Ovary (tissue), 7 donors: ENCODE measurements at regions not wholly inside any gene's neighbourhood (a gene's known extent, or its start where the extent isn't known, plus 50 kb on each side); places are given as distances from the start of the nearest gene placed in this dataset.

Source experiments
- DNase-seq, 5 donors: peaks; one replicate each; pipeline ENCODE4 v3.0.0-alpha.2; 2019 to 2020
- H3K27ac ChIP-seq, 2 donors: fragments of 200-600 bp; one replicate each; pipeline versions ENCODE4 v1.5.1 to v1.8.0; 2019 to 2022
- H3K27me3 ChIP-seq: fragments of 200-600 bp; one replicate; pipeline ENCODE4 v1.8.0; 2022
- H3K36me3 ChIP-seq: fragments of 200-600 bp; sonication (generic); one replicate; pipeline ENCODE4 v1.5.1; 2019
- H3K4me1 ChIP-seq: one replicate; pipeline ENCODE4 v1.8.1; 2013; ENCODE audit warnings: mild to moderate bottlenecking, moderate library complexity; ENCODE audit not compliant: insufficient read depth
- H3K4me3 ChIP-seq: fragments of 200-600 bp; sonication (generic); one replicate; pipeline ENCODE4 v1.5.1; 2017
- H3K9me3 ChIP-seq, 2 donors: fragments of 200-600 bp in 1 of 2; sonication (generic) in 1 of 2; one replicate each; pipeline versions ENCODE4 v1.5.1 to v1.8.1; 2013 to 2019; ENCODE audit warnings: mild to moderate bottlenecking in 1 of 2, moderate library complexity in 1 of 2
- EP300 ChIP-seq: sonication (generic); formaldehyde crosslinking; IDR thresholded peaks from one replicate; pipeline ENCODE4 v1.6.1; 2017; ENCODE audit warnings: antibody characterized with exemption
- POLR2A ChIP-seq: fragments of 450-650 bp; IDR thresholded peaks from one replicate; pipeline ENCODE4 v1.6.1; 2017; ENCODE audit warnings: antibody characterized with exemption, mild to moderate bottlenecking, moderate library complexity
- WGBS, 3 donors: extraction: QIAGEN DNeasy Blood & Tissue Kit in 1 of 3; methylation state at CpG; one replicate each; pipeline versions ENCODE4 v1.1.5 to v1.1.7; 2013 to 2017; 5-methylcytosine and 5-hydroxymethylcytosine counted together
- intact Hi-C, 4 donors: fragments of 100-400 bp; cut with DNase I; formaldehyde crosslinking; loops; one replicate each; pipeline versions ENCODE4 v1.11.0 to v1.15.1; 2022 to 2023
- TF ChIP-seq, protein P1 (sequence below), 3 donors: fragments of 450-650 bp in 2 of 3; fragments of 200-600 bp in 1 of 3; IDR thresholded peaks; one replicate each; pipeline versions ENCODE4 v1.5.1 to v1.8.0; 2016 to 2022; ENCODE audit warnings: antibody characterized with exemption in 3 of 3, mild to moderate bottlenecking in 1 of 3
- donor health status: DM: no; HTN: no; CAD: no; lungs with moderate emphysema.
- donor health status: DM: no; HTN: no; CAD: no.
- donor health status: Bipolar disorder and iron deficiency.
- donor health status: DM: no; HTN: no; CAD: no.
- donor health status: DM: yes; HTN: yes; CAD: no.

DNA sequence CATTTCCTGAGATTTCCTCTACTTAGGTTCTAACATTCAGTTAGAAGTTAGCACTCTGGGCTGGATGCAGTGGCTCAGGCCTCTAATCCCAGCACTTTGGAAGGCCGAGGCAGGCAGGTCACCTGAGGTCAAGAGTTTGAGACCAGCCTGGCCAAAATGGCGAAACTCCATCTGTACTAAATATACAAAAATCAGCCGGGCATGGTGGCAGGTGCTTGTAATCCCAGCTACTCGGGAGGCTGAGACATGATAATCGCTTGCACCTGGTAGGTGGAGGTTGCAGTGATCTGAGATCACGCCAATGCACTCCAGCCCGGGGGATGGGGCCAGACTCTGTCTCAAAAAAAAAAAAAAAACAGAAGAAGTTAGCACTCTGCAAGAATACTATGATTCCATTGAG, 1430.9 kb downstream of the CDH11 start:
- no peak overlapping the region for H3K27ac ChIP-seq
- no peaks in the 10 kb centered on the region for H3K27me3 ChIP-seq
- no peaks in the 10 kb centered on the region for H3K4me1 ChIP-seq
- intact Hi-C loops: no loop called here
- no peaks in the 10 kb centered on the region for H3K9me3 ChIP-seq
- TF ChIP-seq, protein P1, sequence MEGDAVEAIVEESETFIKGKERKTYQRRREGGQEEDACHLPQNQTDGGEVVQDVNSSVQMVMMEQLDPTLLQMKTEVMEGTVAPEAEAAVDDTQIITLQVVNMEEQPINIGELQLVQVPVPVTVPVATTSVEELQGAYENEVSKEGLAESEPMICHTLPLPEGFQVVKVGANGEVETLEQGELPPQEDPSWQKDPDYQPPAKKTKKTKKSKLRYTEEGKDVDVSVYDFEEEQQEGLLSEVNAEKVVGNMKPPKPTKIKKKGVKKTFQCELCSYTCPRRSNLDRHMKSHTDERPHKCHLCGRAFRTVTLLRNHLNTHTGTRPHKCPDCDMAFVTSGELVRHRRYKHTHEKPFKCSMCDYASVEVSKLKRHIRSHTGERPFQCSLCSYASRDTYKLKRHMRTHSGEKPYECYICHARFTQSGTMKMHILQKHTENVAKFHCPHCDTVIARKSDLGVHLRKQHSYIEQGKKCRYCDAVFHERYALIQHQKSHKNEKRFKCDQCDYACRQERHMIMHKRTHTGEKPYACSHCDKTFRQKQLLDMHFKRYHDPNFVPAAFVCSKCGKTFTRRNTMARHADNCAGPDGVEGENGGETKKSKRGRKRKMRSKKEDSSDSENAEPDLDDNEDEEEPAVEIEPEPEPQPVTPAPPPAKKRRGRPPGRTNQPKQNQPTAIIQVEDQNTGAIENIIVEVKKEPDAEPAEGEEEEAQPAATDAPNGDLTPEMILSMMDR (IDR thresholded peaks at IDR 0.05): no peak
- TF ChIP-seq EP300 (no peak), POLR2A (no peak)
- H3K36me3 ChIP-seq: no peaks in the 10 kb centered on the region
- WGBS, 3 donors: 48 to 80% (median 74%) methylated on average over 7 of the region's 7 CpGs
- no peak for DNase-seq
- no peak overlapping the region for H3K4me3 ChIP-seq

- Histone ChIP-seq H3K4me1 (no peaks in the 10 kb centered on the region), H3K36me3 (no peaks in the 10 kb centered on the region), H3K9me3 (no peaks in the 10 kb centered on the region), H3K27me3 (no peaks in the 10 kb centered on the region), H3K4me3 (no peak overlapping the region), H3K27ac (no peak overlapping the region)
- TF ChIP-seq EP300 (no peak), POLR2A (no peak)
- TF ChIP-seq, protein P1 (IDR thresholded peaks at IDR 0.05): no peak
- WGBS, 3 donors: 76 to 88% (median 80%) methylated on average over 7 of the region's 7 CpGs
- intact Hi-C loops: no loop called here
- DNase-seq: no peak
Measured at GRCh38 chr16:63690267-63690666, 1431.6 kb downstream of the CDH11 start.

DNA sequence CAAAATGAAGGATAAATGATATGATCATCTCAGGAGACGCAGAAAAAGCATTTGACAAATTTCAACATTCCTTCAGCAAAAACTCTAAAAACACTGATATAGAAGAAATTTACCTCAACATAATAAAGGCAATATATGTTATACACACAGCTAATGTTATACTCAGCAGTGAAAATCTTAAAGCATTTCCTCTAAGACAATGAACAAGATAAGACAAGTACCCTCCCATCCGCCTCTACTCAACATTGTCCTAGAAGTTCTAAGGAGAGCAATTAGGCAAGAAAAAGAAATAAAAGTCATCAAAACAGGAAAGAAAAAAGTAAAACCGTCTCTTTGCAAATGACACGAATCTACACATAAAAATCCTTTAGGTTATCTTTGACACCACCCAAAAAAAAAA, 1432.8 kb downstream of the CDH11 start:
- no peaks in the 10 kb centered on the region for H3K9me3 ChIP-seq
- DNase-seq: no peak
- H3K27ac ChIP-seq: no peak overlapping the region
- TF ChIP-seq POLR2A (no peak), EP300 (no peak)
- TF ChIP-seq, protein P1 (IDR thresholded peaks at IDR 0.05): no peak
- no peaks in the 10 kb centered on the region for H3K4me1 ChIP-seq
- WGBS, 3 donors: 81 to 87% (median 82%) methylated on average over 4 of the region's 4 CpGs
- intact Hi-C loops: no loop called here
- no peak overlapping the region for H3K4me3 ChIP-seq
- H3K36me3 ChIP-seq: no peaks in the 10 kb centered on the region
- no peaks in the 10 kb centered on the region for H3K27me3 ChIP-seq

GRCh38 chr16:63684149-63685101, 1437.4 kb downstream of the CDH11 start:
- WGBS, 3 donors: 76 to 84% (median 81%) methylated on average over 8 of the region's 8 CpGs
- Histone ChIP-seq H3K27me3 (no peaks in the 10 kb centered on the region), H3K9me3 (no peaks in the 10 kb centered on the region), H3K4me3 (no peak overlapping the region), H3K27ac (no peak overlapping the region), H3K36me3 (no peaks in the 10 kb centered on the region), H3K4me1 (no peaks in the 10 kb centered on the region)
- intact Hi-C loops: no loop called here
- no peak for DNase-seq
- TF ChIP-seq EP300: no peak
- TF ChIP-seq POLR2A: no peak
- TF ChIP-seq, protein P1 (IDR thresholded peaks at IDR 0.05): no peak
